IPS-18a (cell line): ENCODE measurements at regions not wholly inside any gene's neighbourhood (a gene's known extent, or its start where the extent isn't known, plus 50 kb on each side); places are given as distances from the start of the nearest gene placed in this dataset.

Experiments used
- H3K27ac ChIP-seq: one replicate; pipeline ENCODE4 v1.5.1; 2013; ENCODE audit warnings: low read length
- H3K27me3 ChIP-seq: one replicate; pipeline ENCODE4 v1.6.1; 2013; ENCODE audit warnings: mild to moderate bottlenecking, low read length; ENCODE audit not compliant: control insufficient read depth, insufficient read depth
- H3K36me3 ChIP-seq: one replicate; pipeline ENCODE4 v1.6.1; 2013; ENCODE audit warnings: low read depth, low read length; ENCODE audit not compliant: control insufficient read depth
- H3K4me1 ChIP-seq: one replicate; pipeline ENCODE4 v1.6.1; 2013; ENCODE audit warnings: low read depth, low read length; ENCODE audit not compliant: control insufficient read depth
- H3K4me3 ChIP-seq: one replicate; pipeline ENCODE4 v1.5.1; 2013; ENCODE audit warnings: low read length
- H3K9ac ChIP-seq: one replicate; pipeline ENCODE4 v1.6.1; 2013; ENCODE audit warnings: mild to moderate bottlenecking, low read length, moderate library complexity
- H3K9me3 ChIP-seq: one replicate; pipeline ENCODE4 v1.6.1; 2013; ENCODE audit warnings: low read depth, low read length; ENCODE audit not compliant: control insufficient read depth

DNA sequence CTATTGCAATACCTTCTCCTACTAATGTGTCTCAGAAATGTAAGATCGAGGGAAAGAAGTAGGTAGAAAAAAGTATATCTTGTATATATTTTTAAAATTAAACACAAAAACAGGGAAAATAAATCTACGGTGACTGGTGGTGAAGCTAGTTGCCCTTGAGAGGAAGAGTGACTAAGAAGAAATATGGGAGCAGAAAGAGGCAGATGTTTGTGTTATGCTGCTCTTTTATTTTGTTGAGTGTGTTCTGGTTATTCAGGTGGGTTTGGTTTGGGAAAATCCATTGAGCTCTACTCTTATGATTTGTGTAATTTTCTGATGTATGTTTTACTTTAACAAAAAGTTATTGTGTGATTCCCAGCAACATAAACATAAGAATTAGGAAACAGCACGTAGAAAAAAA is 444.9 kb upstream of the B3GALT2 start:
- H3K27me3 ChIP-seq: no peaks in the 10 kb centered on the region

DNA sequence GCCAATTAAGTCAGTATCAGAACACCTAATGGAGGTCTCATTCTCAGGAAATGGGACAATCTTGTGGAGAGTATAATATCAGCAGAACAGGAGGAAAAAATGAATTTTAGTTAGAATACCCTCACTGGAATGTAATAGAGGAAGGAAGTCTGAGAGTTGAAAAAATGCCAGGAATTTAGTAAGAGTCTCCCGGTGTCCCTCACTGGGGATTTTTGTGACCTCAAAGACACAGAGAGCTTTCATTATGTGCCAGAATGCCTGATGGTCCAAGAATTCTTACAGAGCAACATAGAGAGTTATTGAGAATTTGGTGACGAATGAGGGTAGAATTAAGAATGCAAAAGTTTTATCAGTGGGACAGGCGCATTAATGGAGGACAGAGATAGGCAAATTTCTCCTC is 443.5 kb upstream of the B3GALT2 start:
- H3K36me3 ChIP-seq: no peaks in the 10 kb centered on the region
- no peaks in the 10 kb centered on the region for H3K9me3 ChIP-seq
- peaks cover 6% of the 10 kb centered on the region for H3K4me1 ChIP-seq
- H3K9ac ChIP-seq: no peak overlapping the region
- H3K27me3 ChIP-seq: no peaks in the 10 kb centered on the region
- no peak overlapping the region for H3K27ac ChIP-seq
- no peak overlapping the region for H3K4me3 ChIP-seq

More for the DNA sequence above, 444.9 kb upstream of the B3GALT2 start:
- Histone ChIP-seq H3K36me3 (no peaks in the 10 kb centered on the region), H3K9ac (no peak overlapping the region), H3K4me1 (peaks cover 6% of the 10 kb centered on the region), H3K27ac (no peak overlapping the region), H3K4me3 (no peak overlapping the region), H3K9me3 (no peaks in the 10 kb centered on the region)

DNA sequence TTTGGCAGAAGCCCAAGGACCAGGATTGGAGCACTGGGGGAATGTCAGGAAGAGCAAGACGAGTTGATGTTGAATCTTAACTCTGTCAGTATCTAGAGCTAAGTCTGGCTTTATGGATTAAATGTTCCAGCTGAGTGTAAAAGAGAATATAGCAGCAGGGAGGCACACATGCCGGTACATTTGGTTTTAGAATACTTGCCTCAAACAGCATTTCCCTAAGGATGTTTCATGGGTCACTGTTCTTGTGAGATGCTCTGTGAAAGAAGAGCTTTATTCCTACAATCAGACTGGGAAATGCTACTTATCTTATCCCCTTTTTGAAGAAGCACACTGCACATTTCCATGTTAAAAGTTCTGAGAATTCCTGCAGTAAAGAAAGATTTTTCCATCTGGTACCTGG is 440.3 kb upstream of the B3GALT2 start:
- Histone ChIP-seq H3K36me3 (no peaks in the 10 kb centered on the region), H3K4me3 (no peak overlapping the region), H3K4me1 (peaks cover 6% of the 10 kb centered on the region), H3K9me3 (no peaks in the 10 kb centered on the region), H3K27me3 (no peaks in the 10 kb centered on the region), H3K27ac (no peak overlapping the region), H3K9ac (no peak overlapping the region)

DNA sequence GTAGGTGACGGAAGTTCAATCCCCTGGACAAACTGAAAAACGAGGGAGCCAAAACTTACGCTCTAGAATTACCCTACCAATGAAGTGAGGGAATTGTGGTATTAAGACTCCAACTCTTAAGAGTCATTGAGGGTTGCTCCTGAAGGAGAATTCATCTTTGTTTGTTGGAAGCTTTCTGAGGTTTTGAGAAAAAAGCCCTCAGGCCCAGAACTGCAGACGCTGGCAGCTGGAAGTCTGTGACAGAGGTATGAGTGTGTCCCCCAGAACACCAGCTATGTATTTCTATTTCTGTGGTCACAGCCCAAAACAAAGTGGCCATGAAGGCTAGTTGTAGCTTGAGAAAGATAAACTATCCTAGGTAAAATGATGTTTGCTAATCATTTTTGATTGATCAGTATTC is 438.8 kb upstream of the B3GALT2 start:
- no peaks in the 10 kb centered on the region for H3K36me3 ChIP-seq
- no peak overlapping the region for H3K4me3 ChIP-seq
- H3K27ac ChIP-seq: no peak overlapping the region
- H3K27me3 ChIP-seq: no peaks in the 10 kb centered on the region
- H3K9me3 ChIP-seq: no peaks in the 10 kb centered on the region
- H3K4me1 ChIP-seq: peaks cover 5% of the 10 kb centered on the region
- no peak overlapping the region for H3K9ac ChIP-seq

DNA sequence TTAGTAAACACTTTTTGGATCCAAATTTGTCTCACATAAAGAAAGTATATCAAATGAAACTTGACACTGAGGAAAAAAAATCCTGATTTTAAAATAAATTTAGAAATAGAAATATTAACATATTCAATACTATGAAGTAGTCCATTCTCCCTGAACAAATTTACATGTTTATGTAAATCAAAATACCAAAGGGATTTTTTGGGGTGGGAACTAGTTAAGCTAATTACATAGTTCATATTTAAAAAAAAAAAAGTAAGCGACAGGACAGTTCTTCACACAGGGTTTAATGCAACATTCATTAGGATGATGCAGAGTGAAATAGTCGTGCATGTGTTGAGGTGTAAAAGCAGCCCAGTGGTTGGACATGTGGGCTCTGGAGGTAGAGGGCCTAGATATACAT is 433.5 kb upstream of the B3GALT2 start:
- H3K9ac ChIP-seq: no peak overlapping the region
- H3K27ac ChIP-seq: no peak overlapping the region
- no peaks in the 10 kb centered on the region for H3K27me3 ChIP-seq
- H3K36me3 ChIP-seq: no peaks in the 10 kb centered on the region
- H3K4me3 ChIP-seq: no peak overlapping the region
- no peaks in the 10 kb centered on the region for H3K4me1 ChIP-seq
- no peaks in the 10 kb centered on the region for H3K9me3 ChIP-seq

DNA sequence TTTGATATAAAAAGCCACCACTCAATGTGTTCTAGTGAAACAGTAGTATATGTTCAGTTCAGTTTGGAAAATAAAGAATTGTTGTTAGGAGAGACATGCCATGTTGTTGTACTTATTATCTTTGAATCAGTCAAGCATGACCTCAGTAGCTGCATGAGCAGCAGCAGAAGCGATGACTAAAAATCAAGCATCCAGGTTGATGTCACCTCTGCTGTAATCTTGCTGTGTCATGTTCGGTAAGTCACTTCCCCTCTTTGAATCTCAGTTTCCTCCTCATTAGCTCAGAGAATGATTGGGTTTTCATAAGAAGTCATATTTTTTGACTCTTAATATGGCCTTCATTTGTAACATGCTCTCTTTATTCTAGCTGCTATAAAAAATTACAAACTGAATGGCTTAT is 428.4 kb upstream of the B3GALT2 start:
- H3K4me1 ChIP-seq: no peaks in the 10 kb centered on the region
- no peak overlapping the region for H3K27ac ChIP-seq
- no peak overlapping the region for H3K9ac ChIP-seq
- no peaks in the 10 kb centered on the region for H3K9me3 ChIP-seq
- H3K4me3 ChIP-seq: no peak overlapping the region
- H3K36me3 ChIP-seq: no peaks in the 10 kb centered on the region
- no peaks in the 10 kb centered on the region for H3K27me3 ChIP-seq

DNA sequence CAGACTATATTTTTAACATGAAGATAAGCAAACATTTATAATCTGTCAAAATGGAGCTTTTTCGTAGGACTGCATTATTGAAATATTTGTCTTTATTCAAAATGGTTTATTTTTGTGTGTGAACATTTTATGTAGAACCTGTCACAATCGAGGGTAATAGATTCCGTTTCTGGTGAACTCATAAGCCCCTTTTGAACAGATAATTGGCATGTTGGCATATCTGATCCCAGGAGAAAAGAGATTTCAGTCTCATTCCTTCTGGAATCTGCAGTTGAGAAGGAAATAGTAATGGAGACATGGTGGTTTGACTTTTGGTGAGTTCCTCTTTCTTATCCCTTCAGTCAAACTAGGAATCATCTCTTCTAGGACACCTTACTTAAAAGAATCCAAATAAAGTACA is 427.9 kb upstream of the B3GALT2 start:
- H3K9me3 ChIP-seq: no peaks in the 10 kb centered on the region
- no peak overlapping the region for H3K9ac ChIP-seq
- H3K27me3 ChIP-seq: no peaks in the 10 kb centered on the region
- H3K27ac ChIP-seq: no peak overlapping the region
- H3K4me1 ChIP-seq: no peaks in the 10 kb centered on the region
- H3K4me3 ChIP-seq: no peak overlapping the region
- H3K36me3 ChIP-seq: no peaks in the 10 kb centered on the region

DNA sequence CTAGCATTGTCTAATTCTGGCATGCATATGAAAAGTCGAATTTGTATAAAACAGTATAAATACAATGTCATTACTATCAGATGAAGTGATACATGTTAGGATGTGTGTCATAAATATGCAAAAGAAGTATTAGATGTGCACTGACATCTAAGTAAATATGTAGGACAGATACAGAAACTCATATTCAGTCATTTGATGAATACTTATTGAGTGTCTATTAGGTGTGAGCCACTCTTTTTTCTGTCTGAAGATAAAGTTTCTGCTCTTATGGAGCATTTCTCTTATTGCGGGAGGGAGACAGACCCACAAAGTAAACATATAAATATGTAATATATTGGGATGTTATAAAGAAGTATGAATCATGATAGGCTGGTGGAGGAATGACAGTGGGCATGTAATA is 426.6 kb upstream of the B3GALT2 start:
- Histone ChIP-seq H3K4me1 (no peaks in the 10 kb centered on the region), H3K4me3 (no peak overlapping the region), H3K9ac (no peak overlapping the region), H3K27ac (no peak overlapping the region), H3K36me3 (no peaks in the 10 kb centered on the region), H3K27me3 (no peaks in the 10 kb centered on the region), H3K9me3 (no peaks in the 10 kb centered on the region)

DNA sequence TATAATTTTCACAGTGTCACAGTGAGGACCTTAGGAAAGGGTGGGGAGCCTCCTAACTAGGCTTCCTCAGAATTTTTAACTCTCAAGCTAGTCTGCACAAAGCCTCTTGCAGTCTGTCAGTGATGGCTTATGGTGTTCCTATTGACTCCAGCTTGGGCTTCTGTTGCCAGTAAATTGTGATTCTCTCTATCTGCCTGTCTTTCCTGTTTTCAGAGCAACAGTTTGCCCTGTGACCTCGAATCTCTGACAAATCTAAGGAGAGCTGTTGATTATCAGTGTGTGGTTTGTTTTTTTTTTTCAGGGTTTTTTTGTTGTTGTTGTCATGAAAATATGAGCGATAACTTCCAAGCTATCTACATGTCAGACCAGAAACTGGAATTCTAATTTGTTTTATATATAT is 423.2 kb upstream of the B3GALT2 start:
- H3K36me3 ChIP-seq: no peaks in the 10 kb centered on the region
- H3K27ac ChIP-seq: no peak overlapping the region
- no peak overlapping the region for H3K9ac ChIP-seq
- no peaks in the 10 kb centered on the region for H3K27me3 ChIP-seq
- H3K4me3 ChIP-seq: no peak overlapping the region
- no peaks in the 10 kb centered on the region for H3K4me1 ChIP-seq
- H3K9me3 ChIP-seq: no peaks in the 10 kb centered on the region

DNA sequence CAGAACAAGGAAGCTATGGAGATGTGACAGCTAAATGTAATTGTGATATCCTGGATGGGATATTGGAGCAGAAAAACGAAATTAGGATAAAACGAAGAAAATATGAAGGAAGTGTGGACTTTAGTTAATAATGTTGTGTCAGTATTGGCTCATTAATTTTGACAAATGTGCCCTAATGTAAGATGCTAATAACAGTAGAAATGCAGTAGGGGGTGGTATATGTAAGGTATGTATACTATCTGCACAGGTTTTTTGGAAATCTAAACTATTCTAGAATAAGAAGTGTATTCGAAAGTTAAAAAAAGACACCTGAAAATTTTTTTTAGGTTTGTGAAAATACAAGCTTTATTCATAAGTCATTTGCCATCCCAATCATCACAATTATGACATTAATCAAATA is 421.4 kb upstream of the B3GALT2 start:
- Histone ChIP-seq H3K4me3 (no peak overlapping the region), H3K4me1 (peaks cover 7% of the 10 kb centered on the region), H3K9ac (no peak overlapping the region), H3K27ac (no peak overlapping the region), H3K36me3 (no peaks in the 10 kb centered on the region), H3K9me3 (no peaks in the 10 kb centered on the region), H3K27me3 (no peaks in the 10 kb centered on the region)

DNA sequence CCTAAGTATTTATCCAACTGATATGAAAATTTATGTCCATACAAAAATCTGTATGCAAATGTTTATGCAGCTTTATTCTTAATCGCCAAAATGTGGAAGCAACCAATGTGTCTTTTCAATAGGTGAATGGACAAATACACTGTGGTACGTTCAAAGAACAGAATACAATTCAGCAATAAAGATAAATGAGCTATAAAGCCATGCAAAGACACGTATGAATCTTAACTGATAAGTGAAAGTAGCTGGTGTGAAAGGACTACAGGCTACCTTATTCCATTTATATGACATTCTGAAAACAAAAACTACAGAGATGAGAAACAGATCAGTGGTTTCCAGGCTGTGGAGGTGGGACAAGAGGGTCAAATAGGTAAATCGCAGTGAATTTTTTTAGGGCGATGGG is 419.6 kb upstream of the B3GALT2 start:
- H3K9me3 ChIP-seq: no peaks in the 10 kb centered on the region
- H3K27ac ChIP-seq: no peak overlapping the region
- no peaks in the 10 kb centered on the region for H3K27me3 ChIP-seq
- peaks cover 14% of the 10 kb centered on the region for H3K4me1 ChIP-seq
- no peak overlapping the region for H3K4me3 ChIP-seq
- H3K36me3 ChIP-seq: no peaks in the 10 kb centered on the region
- no peak overlapping the region for H3K9ac ChIP-seq

DNA sequence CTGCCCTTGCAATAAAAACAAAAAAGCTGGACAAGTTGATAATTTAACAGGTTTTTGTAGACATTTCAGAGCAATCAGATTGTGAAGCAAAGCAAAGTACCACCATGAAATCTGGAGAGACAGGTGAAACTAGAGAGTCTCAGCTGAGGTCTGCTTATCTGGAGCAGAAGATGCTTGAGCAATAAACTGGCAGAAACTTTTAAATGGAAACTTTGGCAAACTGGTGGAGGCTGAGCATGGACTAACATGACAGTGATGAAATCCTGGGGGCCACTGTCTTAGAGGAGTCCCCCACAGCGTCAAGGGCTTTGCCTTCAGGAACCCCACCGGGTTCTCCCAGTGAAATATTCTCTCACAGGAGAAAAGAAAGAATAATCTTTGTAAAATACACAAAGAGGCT is 416.3 kb upstream of the B3GALT2 start:
- H3K27me3 ChIP-seq: no peaks in the 10 kb centered on the region
- H3K27ac ChIP-seq: no peak overlapping the region

More for the DNA sequence above, 416.3 kb upstream of the B3GALT2 start:
- Histone ChIP-seq H3K9ac (no peak overlapping the region), H3K36me3 (no peaks in the 10 kb centered on the region), H3K4me3 (peak overlapping the region; percentile 15), H3K4me1 (peaks cover 14% of the 10 kb centered on the region), H3K9me3 (no peaks in the 10 kb centered on the region)
